Keratinocyte (primary cell): ENCODE measurements at regions not wholly inside any gene's neighbourhood (a gene's known extent, or its start where the extent isn't known, plus 50 kb on each side); places are given as distances from the start of the nearest gene placed in this dataset.

Source experiments
- EZH2 ChIP-seq: IDR thresholded peaks from one replicate; pipeline ENCODE4 v1.6.1; 2012; ENCODE audit warnings: inconsistent platforms, mild to moderate bottlenecking, low read length, moderate library complexity
- TF ChIP-seq, protein P1 (sequence below), 3 experiments: IDR thresholded peaks in 1 of 3; conservative IDR thresholded peaks in 1 of 3; optimal IDR thresholded peaks in 1 of 3; 2 replicates in 2 of 3; 3 replicates in 1 of 3; pipeline versions ENCODE3 to v1.5.1; 2011; ENCODE audit warnings: low read length in 3 of 3, mild to moderate bottlenecking in 3 of 3, moderate library complexity in 2 of 3, control low read depth in 1 of 3, inconsistent platforms in 1 of 3; ENCODE audit not compliant: insufficient read depth in 2 of 3; ENCODE audit errors: extremely low read depth in 1 of 3

DNA sequence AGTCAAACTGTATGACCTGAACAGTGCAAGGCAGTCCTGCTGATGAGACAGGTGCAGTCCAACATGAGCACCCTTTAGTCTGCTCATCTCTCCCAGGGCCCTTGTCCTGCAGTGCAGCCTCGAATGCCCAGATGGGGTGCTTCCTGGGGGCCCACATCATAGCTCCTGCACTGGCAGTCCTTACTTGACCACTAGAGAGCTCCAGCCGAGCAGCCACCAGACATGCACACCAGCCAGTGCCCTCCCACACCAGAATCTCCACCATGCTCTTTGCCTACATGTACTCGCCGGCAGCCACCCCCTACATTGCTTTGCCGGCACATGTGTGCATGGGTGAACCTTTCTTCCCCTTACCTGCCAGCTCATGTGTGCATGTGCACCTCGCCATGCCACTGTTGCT, 188.8 kb upstream of the GULP1 start:
- TF ChIP-seq, protein P1, sequence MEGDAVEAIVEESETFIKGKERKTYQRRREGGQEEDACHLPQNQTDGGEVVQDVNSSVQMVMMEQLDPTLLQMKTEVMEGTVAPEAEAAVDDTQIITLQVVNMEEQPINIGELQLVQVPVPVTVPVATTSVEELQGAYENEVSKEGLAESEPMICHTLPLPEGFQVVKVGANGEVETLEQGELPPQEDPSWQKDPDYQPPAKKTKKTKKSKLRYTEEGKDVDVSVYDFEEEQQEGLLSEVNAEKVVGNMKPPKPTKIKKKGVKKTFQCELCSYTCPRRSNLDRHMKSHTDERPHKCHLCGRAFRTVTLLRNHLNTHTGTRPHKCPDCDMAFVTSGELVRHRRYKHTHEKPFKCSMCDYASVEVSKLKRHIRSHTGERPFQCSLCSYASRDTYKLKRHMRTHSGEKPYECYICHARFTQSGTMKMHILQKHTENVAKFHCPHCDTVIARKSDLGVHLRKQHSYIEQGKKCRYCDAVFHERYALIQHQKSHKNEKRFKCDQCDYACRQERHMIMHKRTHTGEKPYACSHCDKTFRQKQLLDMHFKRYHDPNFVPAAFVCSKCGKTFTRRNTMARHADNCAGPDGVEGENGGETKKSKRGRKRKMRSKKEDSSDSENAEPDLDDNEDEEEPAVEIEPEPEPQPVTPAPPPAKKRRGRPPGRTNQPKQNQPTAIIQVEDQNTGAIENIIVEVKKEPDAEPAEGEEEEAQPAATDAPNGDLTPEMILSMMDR (optimal IDR thresholded peaks at IDR 0.05 in 1 of 3, IDR thresholded peaks at IDR 0.05 in 1 of 3, conservative IDR thresholded peaks at IDR 0.05 in 1 of 3; ENCODE audit: extremely low read depth in 1 of 3, insufficient read depth in 2 of 3, low read length in 3 of 3): no peak
- no peak for TF ChIP-seq EZH2
